Liver (tissue), 8 donors: ENCODE measurements at regions not wholly inside any gene's neighbourhood (a gene's known extent, or its start where the extent isn't known, plus 50 kb on each side); places are given as distances from the start of the nearest gene placed in this dataset.

ENCODE experiments used
- DNase-seq: peaks from one replicate; pipeline ENCODE4 v3.0.0-alpha.2; 2017; ENCODE audit warnings: low spot score
- H3K27ac ChIP-seq, 2 donors: one replicate each; pipeline ENCODE4 v1.7.0; 2013; ENCODE audit warnings: inconsistent platforms in 2 of 2, low read length in 2 of 2, control low read depth in 1 of 2, low read depth in 1 of 2, mild to moderate bottlenecking in 1 of 2
- H3K27me3 ChIP-seq, 4 donors: one replicate each; pipeline versions ENCODE4 v1.6.1 to v1.7.0; 2013; ENCODE audit warnings: low read length in 3 of 4, inconsistent platforms in 1 of 4, mild to moderate bottlenecking in 1 of 4, moderate library complexity in 1 of 4; ENCODE audit not compliant: control insufficient read depth in 4 of 4, insufficient read depth in 4 of 4
- H3K36me3 ChIP-seq, 4 donors: one replicate each; pipeline versions ENCODE4 v1.6.1 to v1.7.0; 2013; ENCODE audit warnings: low read length in 3 of 4, mild to moderate bottlenecking in 3 of 4, low read depth in 1 of 4, moderate library complexity in 1 of 4; ENCODE audit not compliant: control insufficient read depth in 4 of 4, insufficient read depth in 3 of 4
- H3K4me1 ChIP-seq, 4 donors: one replicate each; pipeline versions ENCODE4 v1.6.1 to v1.7.0; 2013; ENCODE audit warnings: low read length in 3 of 4, mild to moderate bottlenecking in 3 of 4, moderate library complexity in 1 of 4; ENCODE audit not compliant: control insufficient read depth in 4 of 4, insufficient read depth in 4 of 4
- H3K4me3 ChIP-seq, 3 donors: one replicate each; pipeline versions ENCODE4 v1.6.1 to v1.7.0; 2013; ENCODE audit warnings: low read length in 3 of 3, control low read depth in 1 of 3, low read depth in 1 of 3, mild to moderate bottlenecking in 1 of 3
- H3K9ac ChIP-seq, 2 donors: one replicate each; pipeline ENCODE4 v1.7.0; 2013; ENCODE audit warnings: low read length in 2 of 2, mild to moderate bottlenecking in 2 of 2, moderate library complexity in 2 of 2, control low read depth in 1 of 2, low read depth in 1 of 2
- H3K9me3 ChIP-seq, 4 donors: one replicate each; pipeline versions ENCODE4 v1.6.1 to v1.7.0; 2013; ENCODE audit warnings: low read length in 3 of 4; ENCODE audit not compliant: control insufficient read depth in 4 of 4
- CTCF ChIP-seq: fragments of 150-350 bp; IDR thresholded peaks from 2 replicates; pipeline ENCODE4 v1.5.1; 2017; ENCODE audit warnings: improper control_type of control experiment, low read depth, low read length; ENCODE audit not compliant: missing input control
- FOXA1 ChIP-seq: IDR thresholded peaks from 2 replicates; pipeline ENCODE4 v1.6.1; 2016; ENCODE audit warnings: antibody characterized with exemption
- HNF4G ChIP-seq: IDR thresholded peaks from 2 replicates; pipeline ENCODE4 v1.6.1; 2016; ENCODE audit warnings: antibody characterized with exemption
- MAX ChIP-seq: IDR thresholded peaks from 2 replicates; pipeline ENCODE4 v1.6.1; 2016; ENCODE audit warnings: antibody characterized with exemption
- REST ChIP-seq: IDR thresholded peaks from 2 replicates; pipeline ENCODE4 v1.6.1; 2016; ENCODE audit warnings: antibody characterized with exemption, mild to moderate bottlenecking
- SP1 ChIP-seq: IDR thresholded peaks from 2 replicates; pipeline ENCODE4 v1.6.1; 2018; ENCODE audit warnings: antibody characterized with exemption, mild to moderate bottlenecking
- YY1 ChIP-seq: IDR thresholded peaks from 2 replicates; pipeline ENCODE4 v1.6.1; 2016; ENCODE audit warnings: antibody characterized with exemption, mild to moderate bottlenecking
- WGBS: extraction: QIAGEN DNeasy Blood & Tissue Kit; methylation state at CpG from one replicate; pipeline ENCODE4 v1.1.7; 2013; 5-methylcytosine and 5-hydroxymethylcytosine counted together
- donor health status: healthy.
- donor health status: healthy.
- donor health status: healthy.
- donor health status: healthy.
- donor health status: healthy.

DNA sequence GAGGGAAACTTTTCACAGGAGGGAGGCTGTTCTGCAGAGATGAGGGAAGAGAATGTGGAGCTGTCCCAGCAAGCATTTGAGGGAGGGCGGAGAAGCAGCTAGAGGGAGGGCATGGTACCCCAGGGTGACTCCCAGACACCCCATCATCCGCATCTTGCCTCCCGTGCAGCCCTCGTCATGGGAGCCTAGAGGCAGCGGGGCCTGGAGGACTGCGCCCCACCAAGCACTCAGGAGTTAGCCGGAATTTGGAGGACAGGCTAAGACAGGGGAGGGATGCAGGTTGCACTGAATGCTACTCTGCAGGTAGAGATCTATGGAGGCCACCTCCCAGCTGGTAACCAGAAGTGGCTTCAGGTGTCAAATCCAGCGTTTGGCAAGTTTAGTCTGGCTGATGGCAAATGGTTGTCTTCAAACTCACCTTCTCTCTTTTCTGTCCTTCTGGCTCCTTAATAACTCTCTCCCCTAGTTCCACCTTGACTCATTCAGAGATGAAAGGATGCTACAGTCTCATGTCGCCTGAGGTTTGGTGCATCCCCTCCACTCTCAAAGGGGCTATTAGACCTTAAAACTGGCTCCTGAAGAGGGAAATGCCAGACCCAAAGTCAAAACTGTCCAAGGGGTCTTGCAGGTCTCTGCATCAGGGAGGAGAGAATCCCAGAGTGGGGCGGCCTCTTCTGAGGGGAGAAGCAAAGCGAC is 155.9 kb upstream of the TLE3 start (continued):
- no peak for TF ChIP-seq CTCF
- TF ChIP-seq FOXA1 = no peak
- no peak for TF ChIP-seq MAX

DNA sequence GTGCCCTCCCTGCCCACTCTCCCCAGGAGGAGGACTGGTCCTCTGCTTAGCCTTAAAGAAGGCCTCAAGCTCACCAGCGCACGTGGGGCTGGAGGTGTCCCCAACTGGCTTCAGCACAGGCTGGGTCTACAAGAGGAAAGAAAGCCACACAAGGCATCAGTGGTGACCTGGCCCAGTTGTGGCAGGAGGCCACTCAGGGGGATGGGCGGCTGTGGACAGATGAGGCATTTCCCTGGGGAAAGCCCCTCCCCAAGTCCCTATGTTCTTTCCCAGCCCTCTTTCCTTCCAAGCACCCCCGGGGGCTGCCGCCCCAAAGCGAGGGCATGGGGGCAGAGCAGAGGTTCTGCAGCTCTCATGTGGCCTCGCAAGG is 155.2 kb upstream of the TLE3 start:
- Histone ChIP-seq H3K27ac (no peak overlapping the region), H3K4me1 (no peaks in the 10 kb centered on the region), H3K9ac (no peak overlapping the region), H3K36me3 (no peaks in the 10 kb centered on the region), H3K4me3 (no peak overlapping the region), H3K27me3 (no peaks in the 10 kb centered on the region), H3K9me3 (no peaks in the 10 kb centered on the region)
- WGBS = 92% methylated on average over 7 of the region's 7 CpGs
- no peak for TF ChIP-seq MAX
- no peak for DNase-seq

DNA sequence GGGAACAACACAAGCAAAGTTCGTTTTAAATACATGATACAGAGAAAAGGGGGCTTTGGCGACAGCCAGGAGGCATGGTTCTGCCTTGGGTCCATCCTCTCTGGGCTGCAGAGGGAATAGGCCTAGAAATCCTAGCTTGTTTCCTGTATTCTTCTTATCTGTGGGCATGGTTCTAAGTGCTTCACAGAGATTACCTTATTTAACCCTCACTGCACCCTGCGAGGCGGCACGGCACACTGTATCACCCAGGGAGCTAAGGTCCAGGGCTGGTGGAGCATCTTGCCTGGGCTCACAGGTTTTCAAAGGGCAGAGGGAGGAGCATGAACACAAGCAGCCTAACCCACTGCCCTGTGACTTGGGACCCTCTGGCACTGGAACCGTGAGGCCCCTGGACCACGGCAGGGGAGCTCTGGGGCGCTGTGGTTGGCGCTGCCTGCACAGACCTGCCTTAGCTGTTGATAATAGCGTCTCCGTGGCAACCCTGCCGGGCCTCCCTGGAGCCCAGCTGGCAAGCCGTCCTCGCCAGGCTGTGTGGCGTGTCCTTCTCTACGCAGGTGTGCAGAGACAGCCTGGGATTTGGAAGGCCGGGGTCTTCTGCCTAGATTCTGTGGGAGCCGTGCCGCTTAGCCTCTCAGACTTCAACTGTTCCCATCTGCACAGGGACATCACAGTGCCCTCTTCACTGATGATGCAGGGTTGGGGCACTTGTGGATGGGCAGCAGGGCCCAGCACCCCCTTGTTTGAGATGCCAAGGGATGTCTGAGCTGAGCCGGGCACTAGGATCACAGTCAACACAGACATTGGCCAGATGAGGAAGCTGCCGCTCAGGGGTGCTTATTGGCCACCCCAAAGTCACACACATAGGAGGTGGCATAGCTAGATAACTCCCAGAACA is 154.6 kb upstream of the TLE3 start:
- no peaks in the 10 kb centered on the region for H3K9me3 ChIP-seq
- no peaks in the 10 kb centered on the region for H3K4me1 ChIP-seq
- H3K27ac ChIP-seq = no peak overlapping the region
- no peak overlapping the region for H3K4me3 ChIP-seq
- no peak for TF ChIP-seq SP1
- no peak for TF ChIP-seq CTCF
- no peak for TF ChIP-seq MAX
- TF ChIP-seq YY1 = no peak
- no peak for DNase-seq
- H3K9ac ChIP-seq = no peak overlapping the region
- H3K27me3 ChIP-seq = no peaks in the 10 kb centered on the region
- 91% methylated on average over 21 of the region's 21 CpGs for WGBS
- H3K36me3 ChIP-seq = no peaks in the 10 kb centered on the region

DNA sequence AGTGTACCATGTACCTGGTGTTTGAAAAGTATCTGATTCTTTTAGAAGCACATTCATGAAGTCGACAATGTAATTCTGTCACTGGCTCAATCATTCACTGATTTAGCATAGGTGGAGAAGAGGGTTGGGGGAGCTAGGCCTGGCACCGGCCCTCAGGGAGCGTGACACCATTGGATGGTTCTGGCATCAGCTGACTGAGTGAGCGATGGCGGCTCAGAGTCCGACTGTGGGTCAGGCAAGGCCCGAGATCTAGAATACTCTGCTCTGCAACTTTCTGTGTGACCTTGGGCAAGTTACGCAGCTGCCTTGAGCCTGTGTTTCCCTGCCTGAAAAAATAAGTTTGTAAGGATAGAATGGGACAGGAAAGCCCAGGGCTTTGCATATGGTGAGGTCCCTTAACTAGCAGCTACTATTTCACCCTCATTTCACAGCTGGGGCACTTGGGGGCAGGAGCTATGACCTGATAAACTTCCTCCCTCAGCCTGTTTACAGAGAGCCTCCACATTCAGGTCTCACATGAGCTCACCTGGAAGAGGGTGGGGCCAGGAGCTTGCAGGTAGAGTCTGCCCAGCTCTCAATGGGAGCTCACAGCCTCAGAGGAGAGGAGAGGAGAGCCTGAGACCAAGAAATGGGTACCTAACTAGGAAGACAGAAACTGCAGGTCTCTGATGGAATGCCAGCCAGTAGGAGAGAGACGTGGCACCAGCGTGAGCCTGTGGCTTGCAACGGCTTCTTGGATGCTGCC is 153.7 kb upstream of the TLE3 start:
- Histone ChIP-seq H3K9ac (no peak overlapping the region), H3K36me3 (no peaks in the 10 kb centered on the region), H3K4me3 (no peak overlapping the region), H3K4me1 (no peaks in the 10 kb centered on the region), H3K27me3 (no peaks in the 10 kb centered on the region), H3K27ac (no peak overlapping the region), H3K9me3 (no peaks in the 10 kb centered on the region)
- no peak for DNase-seq
- WGBS = 91% methylated on average over 11 of the region's 11 CpGs
- TF ChIP-seq REST = no peak
- TF ChIP-seq FOXA1 = no peak
- no peak for TF ChIP-seq HNF4G
- no peak for TF ChIP-seq CTCF
